GM18508 (cell line): ENCODE measurements at regions not wholly inside any gene's neighbourhood (a gene's known extent, or its start where the extent isn't known, plus 50 kb on each side); places are given as distances from the start of the nearest gene placed in this dataset.
"Not testable (repeated sequence)": the region's sequence is repeated elsewhere in the genome, so short reads cannot be mapped to it uniquely, and the experiment has no call there.

Source experiments
- ATAC-seq: cut with Tn5 transposase; IDR thresholded peaks from one replicate; pipeline ENCODE4 v1.9.1; 2021; ENCODE audit warnings: moderate number of reproducible peaks; ENCODE audit not compliant: insufficient read depth, unreplicated experiment

DNA sequence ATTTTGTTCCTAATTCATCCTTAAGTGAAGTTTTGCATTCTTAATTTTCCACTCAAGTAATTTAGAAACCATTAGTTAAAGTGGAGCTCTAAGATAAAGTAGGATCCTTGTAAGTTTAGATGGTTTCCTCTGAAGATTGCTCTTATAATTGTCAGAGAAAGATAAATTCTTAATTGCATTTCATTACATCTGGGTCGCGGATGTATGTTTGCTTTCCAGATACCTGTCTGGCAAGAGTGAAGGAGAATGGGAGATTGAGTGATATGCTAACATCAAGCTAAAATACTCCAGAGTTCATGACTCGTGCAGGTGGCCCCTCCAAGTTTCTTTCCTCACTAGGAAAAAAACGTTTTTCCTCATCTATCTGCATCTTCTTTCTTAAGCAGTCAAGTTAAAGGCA lies 361.8 kb downstream of the DOK5 start:
- no peak for ATAC-seq

DNA sequence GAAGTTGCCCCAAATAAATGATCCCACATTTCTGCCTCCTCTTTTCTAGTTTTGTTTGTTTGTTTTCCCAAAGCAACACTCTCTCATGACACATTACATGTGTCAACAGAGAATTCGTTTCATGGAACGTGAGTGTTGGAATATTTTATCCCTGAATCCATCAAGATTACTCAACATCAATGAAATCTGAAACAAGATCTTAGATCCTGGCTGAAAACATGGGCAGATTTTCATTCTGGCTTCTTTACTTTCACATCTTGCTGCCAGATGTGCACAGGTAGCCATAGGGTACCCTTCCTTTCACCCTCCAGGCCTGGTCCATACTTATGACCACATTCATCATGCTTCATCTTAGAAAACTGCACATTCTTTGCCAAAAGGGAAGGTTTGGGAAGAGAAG lies 347.0 kb downstream of the DOK5 start:
- ATAC-seq: no peak

DNA sequence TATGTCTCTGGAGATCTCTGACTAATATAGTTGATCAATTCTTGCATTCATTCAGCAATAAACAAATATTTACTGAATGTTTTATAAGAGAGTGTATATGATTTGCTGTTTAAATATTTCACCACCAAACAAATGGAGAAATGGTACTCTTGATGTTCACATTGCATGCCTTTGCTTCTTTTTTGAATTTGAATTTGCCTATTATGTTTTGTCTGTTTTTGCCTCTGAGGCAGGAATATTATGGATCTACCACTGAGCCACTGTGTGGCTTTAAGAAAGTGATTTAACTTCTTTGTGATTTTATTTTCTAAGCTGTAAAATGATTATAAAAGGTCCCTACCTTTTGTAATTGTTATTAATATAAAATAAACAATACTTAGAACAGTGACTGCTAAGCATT lies 345.0 kb downstream of the DOK5 start:
- no peak for ATAC-seq

DNA sequence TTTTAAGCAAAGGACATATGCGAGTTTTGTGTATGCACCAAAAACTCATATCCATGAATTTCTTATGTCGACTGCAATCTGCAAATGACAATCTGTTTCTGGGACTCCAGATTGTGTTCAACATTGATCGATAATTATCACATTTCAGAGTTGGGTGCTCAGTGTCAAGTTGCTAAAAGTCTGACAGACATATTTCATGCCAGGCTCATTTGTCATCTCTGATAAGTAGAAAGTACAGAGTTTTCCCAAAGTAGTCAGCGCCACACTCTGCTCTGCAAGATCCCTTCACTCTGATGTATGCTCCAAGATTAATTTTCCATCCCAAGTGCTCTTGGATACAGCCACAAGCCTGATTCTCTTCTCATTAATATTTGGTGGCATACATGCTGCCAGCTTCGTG lies 331.1 kb downstream of the DOK5 start:
- no peak for ATAC-seq

DNA sequence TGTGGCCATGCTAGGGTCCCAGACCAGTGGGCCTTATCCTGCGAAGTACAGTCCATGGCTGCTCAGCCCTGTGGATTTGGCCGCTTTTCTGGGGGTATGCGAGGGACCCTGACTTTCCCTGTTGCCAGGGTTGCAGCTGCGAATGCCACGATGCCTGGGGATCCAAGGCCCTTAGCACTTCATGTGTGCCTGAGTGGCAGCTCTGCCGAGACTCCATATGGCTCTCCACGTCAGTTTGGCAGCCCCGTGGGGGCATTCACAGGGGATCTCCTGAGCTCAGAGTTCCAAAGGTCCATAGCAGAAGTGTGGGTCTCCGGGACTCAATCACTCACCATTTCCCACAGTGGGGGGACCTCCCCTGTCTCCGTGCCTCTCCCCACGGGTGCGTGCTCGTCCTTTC lies 319.5 kb downstream of the DOK5 start:
- ATAC-seq: no peak

DNA sequence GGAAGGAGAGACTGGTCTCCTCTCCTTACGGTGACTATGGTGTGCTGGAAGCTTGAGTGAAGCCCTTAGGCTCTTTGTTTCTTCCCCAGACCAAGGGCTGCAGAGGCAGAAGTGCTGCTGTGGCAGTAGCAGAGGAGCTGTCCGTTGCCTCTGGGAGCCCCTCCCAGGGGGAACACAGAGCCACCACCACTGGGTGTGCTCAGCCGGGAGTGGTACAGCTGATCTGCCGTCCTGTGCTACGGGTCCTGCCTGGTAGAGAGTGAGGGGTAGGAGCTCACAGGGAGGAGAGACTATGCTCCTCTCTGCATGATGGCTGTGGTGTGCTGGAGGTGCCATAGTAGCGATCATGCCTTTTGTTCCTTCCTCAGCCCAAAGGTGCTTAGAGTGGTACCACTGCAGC lies 318.7 kb downstream of the DOK5 start:
- ATAC-seq: no peak

DNA sequence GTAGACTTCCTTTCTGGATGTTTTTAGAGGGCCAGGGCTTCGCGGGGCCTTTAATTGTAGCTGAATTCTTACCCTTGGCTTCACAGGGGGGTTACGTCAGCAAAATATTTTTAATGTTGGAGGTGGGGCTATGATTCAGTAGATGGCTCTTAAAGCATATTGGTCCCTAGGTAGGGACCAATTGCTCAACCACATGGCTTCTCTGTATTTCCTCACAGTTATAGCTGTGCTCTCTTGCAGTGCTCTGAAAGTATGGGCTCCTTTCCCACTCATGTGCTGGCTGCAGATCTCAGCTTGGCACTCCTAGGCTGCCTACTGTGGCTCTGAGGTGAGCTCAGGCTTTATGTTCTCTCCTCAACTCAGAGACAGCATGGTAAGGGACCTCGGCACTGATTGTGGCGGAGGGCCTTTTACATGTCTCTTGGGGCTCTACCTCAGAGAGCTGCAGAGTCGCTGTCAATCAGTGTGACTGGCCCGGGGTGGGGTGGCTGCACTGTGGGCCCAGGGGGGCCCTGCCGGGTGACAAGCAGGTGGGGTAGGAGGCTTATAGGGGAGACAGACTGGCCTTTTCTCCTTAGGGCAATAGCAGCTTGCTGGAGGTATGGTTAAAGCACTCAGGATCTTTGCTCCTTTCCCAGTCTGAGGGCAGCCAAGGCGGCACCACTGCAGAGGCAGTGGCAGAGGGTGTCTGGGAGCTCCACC lies 318.0 kb downstream of the DOK5 start:
- no peak for ATAC-seq

DNA sequence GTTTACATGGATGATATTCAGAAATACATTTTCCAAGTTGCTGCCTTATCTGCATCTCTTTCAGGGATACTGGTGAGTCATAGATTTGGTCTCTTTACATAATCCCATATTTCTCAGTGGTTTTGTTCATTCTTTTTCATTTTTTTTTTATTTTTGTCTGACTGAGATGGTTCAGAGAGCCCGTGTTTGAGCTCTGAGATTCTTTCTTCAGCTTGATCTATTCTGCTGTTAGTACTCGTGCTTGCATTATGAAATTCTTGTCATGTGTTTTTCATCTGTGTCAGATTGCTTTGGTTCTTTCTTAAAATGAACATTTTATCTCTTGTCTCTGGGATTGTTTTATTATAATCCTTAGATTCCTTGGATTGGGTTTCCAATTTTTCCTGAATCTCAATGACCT lies 317.3 kb downstream of the DOK5 start:
- ATAC-seq: no peak

DNA sequence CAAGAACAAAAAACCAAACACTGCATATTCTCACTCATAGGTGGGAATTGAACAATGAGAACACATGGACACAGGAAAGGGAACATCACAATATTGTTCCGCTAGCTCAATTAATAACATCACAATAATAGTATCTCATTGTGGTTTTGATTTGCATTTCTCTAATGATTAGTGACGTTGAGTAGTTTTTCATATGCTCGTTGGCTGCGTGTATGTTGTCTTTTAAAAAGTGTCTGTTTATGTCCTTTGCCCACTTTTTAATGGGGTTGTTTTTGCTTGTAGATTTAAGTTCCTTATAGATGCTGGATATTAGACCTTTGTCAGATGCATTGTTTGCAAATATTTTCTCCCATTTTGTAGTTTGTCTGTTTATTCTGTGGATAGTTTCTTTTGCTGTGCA lies 312.9 kb downstream of the DOK5 start:
- ATAC-seq: not testable (repeated sequence)

DNA sequence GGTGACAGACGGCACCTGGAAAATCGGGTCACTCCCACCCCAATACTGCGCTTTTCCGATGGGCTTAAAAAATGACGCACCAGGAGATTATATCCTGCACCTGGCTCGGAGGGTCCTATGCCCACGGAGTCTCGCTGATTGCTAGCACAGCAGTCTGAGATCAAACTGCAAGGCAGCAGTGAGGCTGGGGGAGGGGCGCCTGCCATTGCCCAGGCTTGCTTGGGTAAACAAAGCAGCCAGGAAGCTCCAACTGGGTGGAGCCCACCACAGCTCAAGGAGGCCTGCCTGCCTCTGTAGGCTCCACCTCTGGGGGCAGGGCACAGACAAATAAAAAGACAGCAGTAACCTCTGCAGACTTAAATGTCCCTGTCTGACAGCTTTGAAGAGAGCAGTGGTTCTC lies 307.4 kb downstream of the DOK5 start:
- ATAC-seq: not testable (repeated sequence)

DNA sequence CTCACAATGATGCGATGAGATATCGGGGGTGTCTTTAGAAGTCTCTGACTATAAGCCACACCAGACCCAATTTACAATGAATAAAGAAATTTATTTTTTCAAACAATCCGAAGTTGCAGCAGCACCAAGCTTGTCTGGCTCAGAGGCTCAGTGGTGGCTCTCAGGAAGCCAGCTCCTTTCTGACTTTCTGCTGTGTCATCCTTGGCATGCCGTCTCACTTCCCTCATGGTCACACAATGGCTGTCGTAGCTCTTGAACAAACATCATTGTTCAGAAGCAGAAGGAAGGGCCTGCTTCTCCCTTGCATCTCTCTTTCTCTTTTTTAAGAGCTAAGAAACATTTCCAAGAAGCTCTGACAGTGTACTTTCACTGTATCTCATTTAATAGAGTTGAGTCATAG lies 299.0 kb downstream of the DOK5 start:
- no peak for ATAC-seq

DNA sequence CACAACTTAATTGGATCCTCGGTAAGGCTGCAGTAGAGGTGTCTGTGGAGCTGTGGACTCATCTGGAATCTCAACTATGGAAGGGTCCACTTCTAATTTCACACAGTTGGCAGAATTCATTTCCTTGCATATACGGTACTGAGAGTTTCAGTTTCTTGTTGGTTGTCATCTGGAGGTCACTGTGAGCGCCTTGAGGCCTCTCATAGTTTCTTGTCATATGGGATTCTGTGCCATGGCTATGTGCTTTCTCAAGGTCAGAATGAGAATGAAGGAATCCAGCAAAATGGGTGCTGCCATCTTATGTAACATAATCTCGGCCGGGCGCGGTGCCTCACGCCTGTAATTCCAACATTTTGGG lies 298.2 kb downstream of the DOK5 start:
- ATAC-seq: no peak

DNA sequence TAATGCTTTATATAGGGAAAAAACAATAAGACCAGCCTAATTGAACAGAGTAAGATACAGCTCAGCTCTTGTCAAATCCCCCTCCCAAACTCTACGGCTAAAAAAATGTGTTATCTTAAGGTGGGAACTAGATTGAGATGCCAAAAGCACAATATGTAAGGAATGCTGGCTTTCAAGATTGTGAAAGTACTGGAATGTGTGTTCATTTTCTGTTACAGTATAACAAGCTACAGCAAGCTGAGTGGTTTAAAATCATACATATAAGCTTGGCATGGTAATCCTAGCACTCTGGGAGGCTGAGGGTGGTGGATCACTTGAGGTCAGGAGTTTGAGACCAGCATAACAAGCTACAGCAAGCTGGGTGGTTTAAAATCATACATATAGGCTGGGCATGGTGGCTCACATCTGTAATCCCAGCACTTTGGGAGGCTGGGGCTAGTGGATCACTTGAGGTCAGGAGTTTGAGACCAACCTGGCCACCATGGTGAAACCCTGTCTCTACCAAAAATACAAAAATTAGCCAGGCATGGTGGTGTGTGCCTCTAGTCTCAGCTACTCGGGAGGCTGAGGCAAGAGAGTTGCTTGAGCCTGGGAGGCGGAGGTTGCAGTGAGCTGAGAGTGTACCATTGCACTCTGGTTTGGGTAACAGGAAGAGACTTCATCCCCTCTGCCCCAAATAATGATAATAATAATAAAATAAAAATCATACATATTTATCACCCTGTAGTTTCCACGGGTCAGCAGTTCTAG lies 297.7 kb downstream of the DOK5 start:
- ATAC-seq: no peak

DNA sequence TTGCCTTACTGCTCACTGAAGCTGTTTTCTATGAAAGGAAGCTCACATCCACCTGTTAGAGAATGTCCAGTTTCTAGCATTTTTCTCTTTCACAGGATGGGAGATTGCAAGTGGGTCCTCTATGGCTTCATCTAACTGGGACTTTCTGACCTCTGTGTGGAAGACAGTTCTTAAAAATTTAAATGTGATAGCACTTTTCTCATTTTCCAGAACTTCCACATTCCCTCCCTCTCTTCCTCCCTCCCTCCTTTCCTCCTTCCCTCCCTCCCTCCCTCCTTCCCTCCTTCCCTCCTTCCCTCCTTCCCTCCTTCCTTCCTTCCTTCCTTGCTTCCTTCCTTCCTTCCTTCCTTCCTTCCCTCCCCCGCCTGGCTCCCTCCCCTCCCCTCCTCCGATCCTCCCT lies 291.1 kb downstream of the DOK5 start:
- ATAC-seq: no peak

DNA sequence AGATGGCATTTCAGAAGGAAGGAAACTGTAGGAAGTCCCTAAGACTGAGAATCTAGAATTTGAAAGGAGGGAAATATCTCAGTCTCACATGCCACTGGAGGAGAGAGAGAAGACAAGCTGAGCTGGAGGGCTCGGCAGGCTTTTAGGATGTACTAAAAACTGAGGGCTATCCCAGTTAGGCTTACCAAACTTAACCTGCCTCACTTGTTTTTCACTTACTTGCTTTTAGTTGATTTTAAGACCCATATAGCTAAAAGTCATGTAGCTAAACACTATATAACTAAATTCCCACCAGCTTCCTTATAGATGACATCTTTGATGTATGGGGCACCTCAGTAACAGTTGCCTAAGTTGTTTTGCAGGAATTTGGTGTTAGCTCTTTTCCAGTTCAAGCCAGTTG lies 288.0 kb downstream of the DOK5 start:
- ATAC-seq: no peak

DNA sequence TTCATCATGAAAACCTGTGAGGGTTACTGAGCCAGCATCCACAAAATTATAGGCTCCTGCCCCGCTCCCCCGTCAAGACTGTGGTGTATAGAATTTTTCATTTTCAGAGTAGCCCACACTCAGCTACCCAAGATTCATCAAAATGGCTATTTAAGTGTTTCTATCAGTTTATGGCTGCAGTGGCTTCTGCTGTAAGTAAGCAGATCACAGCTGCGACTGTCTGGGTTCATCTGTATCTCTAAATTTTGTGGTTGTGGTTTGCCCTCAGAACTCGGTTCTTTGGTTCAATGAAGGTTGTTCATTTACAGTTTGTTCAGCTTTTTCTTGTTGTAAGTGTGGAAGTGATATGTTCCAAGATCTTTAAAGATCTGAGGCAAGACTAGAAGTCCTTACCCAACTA lies 284.2 kb downstream of the DOK5 start:
- no peak for ATAC-seq

DNA sequence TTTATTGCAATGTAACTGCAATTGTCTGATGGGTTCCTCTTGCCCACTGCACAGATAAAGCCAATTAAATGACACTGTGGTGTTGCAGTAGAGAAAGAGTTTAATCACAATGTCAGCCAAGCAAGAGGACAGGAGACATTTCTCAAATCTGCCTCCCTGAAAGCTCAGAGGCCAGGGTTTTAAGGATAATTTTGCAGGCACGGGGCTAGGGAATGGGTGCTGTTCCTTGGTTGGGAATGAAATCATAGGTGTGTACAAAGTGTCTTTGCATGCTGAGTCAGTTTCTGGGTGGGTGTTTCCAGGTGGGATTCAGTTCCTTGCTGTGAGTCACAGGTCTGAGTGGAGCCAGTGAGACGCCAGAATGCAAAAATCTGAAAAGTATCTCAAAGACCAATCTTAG lies 271.4 kb downstream of the DOK5 start:
- no peak for ATAC-seq

DNA sequence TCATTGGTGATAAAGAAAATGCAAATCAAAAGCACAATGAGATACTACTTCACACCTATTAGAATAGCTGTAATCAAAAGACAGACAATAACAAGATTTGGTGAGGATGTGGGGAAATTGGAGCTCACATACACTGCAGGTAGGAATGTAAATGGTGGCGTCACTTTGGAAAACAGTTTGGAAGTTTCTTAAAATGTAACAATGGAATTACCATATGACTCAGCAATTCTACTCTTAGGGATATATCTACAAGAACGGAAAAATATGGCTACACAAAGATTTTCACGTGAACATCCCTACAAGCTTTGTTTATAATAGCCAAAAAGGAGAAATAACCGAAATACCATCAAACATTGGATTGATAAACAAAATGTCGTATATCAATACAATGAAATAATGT lies 270.4 kb downstream of the DOK5 start:
- ATAC-seq: no peak

DNA sequence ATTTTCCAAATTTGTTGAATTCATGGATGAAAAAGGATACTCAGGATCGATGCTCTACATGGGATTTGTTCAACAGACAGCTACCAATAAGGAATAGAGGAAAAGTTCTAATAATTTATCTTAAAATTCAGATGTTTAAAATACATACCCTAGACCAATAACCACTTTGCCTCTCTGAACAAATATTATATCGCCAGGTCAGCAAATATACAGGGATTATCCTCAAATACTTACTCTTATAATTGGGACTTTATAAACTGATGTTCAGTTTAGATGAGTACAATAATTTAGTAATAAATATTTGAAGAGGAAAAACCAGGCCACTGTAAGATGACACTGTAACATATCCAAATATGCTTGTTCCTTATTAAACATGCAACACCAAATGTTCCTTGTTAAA lies 268.7 kb downstream of the DOK5 start:
- no peak for ATAC-seq

DNA sequence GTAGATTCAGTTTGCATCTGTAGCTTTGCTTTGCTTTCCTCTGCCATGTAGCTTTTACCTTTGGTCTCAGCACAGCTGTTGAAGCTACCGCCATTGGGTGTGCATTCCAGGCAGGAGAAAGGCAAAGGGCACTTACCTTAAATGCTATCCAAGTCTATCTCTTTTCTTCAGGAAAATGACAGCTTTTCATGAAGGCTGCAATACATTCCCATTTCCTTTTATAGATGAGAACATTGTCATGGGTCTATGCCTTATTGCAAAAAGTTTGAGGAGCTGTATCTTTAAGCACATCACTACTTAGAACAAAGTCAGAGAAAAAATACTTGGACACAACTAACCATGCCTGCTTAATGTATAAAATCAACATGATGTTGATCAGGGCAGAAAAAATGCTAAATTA lies 266.8 kb downstream of the DOK5 start:
- ATAC-seq: no peak

DNA sequence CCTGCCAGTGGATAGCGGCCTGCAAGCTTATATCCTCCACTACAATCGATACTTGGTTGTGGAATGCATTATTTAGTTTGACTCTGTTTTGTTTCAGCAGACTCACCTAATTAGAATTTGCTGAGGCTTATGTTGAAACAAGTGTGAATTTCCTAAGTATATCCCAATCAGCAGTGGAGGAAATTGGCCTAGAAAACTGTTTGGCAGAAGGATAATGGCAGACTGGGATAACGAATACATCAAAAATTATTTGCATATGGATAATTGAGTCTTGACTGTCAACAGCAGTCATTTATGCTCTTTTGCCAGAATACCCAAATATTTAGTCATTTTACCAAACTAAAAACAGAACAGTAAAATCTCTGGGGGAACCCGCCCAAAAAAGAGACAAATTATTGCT lies 261.0 kb downstream of the DOK5 start:
- no peak for ATAC-seq

DNA sequence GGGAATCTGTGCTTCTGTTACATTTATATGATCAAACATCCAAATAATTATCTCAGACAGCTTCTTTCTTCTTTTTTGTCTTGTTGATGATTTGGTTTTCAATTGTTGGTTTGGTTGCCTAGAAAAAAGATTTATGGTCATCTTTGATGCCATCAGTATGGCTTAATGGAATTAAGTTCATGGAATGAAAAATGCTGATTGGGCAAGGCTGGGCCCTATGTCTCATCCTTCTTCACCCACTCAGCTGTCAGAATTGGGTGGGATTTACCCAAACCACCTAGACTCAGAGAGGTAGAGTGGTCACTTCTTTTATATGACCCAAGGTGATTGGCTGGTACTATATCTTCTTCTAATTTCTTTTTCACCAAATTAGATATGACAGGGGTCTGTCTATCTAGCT lies 258.3 kb downstream of the DOK5 start:
- ATAC-seq: no peak
